ENCODE measurements at regions not wholly inside any gene's neighbourhood (a gene's known extent, or its start where the extent isn't known, plus 50 kb on each side); places are given as distances from the start of the nearest gene placed in this dataset.

DNA sequence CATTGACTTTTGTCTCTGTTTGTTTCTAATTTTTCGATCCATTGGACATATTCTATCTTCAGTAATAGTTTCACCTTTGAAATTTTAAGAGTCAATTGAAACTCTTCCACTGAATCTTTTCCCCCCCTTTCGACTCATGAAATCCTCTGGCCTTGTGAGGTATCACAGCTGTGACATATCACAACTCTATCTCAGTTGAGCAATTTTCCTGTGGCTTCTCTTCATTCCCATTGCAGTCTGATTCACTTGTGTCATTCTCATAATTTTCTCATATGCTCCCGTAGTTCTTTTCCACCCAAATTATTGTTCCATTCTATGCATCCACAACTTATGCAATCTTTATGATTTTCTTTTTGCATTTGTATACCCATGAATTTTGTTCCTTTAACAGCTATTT is 261.6 kb downstream of the DACT1 start:
- TF ChIP-seq, protein P1, sequence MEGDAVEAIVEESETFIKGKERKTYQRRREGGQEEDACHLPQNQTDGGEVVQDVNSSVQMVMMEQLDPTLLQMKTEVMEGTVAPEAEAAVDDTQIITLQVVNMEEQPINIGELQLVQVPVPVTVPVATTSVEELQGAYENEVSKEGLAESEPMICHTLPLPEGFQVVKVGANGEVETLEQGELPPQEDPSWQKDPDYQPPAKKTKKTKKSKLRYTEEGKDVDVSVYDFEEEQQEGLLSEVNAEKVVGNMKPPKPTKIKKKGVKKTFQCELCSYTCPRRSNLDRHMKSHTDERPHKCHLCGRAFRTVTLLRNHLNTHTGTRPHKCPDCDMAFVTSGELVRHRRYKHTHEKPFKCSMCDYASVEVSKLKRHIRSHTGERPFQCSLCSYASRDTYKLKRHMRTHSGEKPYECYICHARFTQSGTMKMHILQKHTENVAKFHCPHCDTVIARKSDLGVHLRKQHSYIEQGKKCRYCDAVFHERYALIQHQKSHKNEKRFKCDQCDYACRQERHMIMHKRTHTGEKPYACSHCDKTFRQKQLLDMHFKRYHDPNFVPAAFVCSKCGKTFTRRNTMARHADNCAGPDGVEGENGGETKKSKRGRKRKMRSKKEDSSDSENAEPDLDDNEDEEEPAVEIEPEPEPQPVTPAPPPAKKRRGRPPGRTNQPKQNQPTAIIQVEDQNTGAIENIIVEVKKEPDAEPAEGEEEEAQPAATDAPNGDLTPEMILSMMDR (IDR thresholded peaks at IDR 0.05): no peak
- no peak for TF ChIP-seq EZH2 (IDR thresholded peaks at IDR 0.05; ENCODE audit: borderline replicate concordance, insufficient read depth, low read depth, low read length, poor library complexity, severe bottlenecking)

All from B cell (primary cell).